PFSK-1 (cell line): ENCODE measurements at regions not wholly inside any gene's neighbourhood (a gene's known extent, or its start where the extent isn't known, plus 50 kb on each side); places are given as distances from the start of the nearest gene placed in this dataset.

Source experiments
- FOXP2 ChIP-seq: optimal IDR thresholded peaks from 2 replicates; pipeline ENCODE3; 2011; ENCODE audit warnings: borderline replicate concordance, control low read depth, inconsistent platforms; ENCODE audit not compliant: insufficient read depth; ENCODE audit errors: extremely low read length, extremely low read depth
- POLR2AphosphoS5 ChIP-seq: IDR thresholded peaks from 2 replicates; pipeline ENCODE4 v1.6.1; 2012; ENCODE audit warnings: low read depth, mild to moderate bottlenecking, control low read depth, low read length, moderate library complexity
- REST ChIP-seq, 2 experiments: IDR thresholded peaks; 2 replicates each; pipeline versions ENCODE4 v1.6.1 to v1.8.0; 2011 to 2012; ENCODE audit warnings: low read depth in 2 of 2, low read length in 2 of 2, control low read depth in 1 of 2, inconsistent platforms in 1 of 2, mild to moderate bottlenecking in 1 of 2, moderate library complexity in 1 of 2; ENCODE audit not compliant: insufficient read depth in 1 of 2
- SIN3A ChIP-seq: IDR thresholded peaks from 2 replicates; pipeline ENCODE4 v1.6.1; 2012; ENCODE audit warnings: mild to moderate bottlenecking, low read length, moderate library complexity, borderline replicate concordance; ENCODE audit not compliant: insufficient read depth
- TAF1 ChIP-seq: IDR thresholded peaks from 2 replicates; pipeline ENCODE4 v1.6.1; 2012; ENCODE audit warnings: low read length, control low read depth, borderline replicate concordance; ENCODE audit not compliant: insufficient read depth

- no peak for TF ChIP-seq SIN3A
- TF ChIP-seq TAF1, result no peak
- no peak for TF ChIP-seq REST (IDR thresholded peaks at IDR 0.05; ENCODE audit: insufficient read depth in 1 of 2, low read depth in 2 of 2, low read length in 2 of 2)
- no peak for TF ChIP-seq FOXP2
- no peak for TF ChIP-seq POLR2AphosphoS5
These were observed 100.0 kb upstream of the AJAP1 start for GRCh38 chr1:4554271-4554865.

- TF ChIP-seq REST (IDR thresholded peaks at IDR 0.05; ENCODE audit: insufficient read depth in 1 of 2, low read depth in 2 of 2, low read length in 2 of 2) (no peak), POLR2AphosphoS5 (no peak), TAF1 (no peak), FOXP2 (no peak), SIN3A (no peak)
These were observed 96.5 kb upstream of the AJAP1 start for GRCh38 chr1:4557949-4558348.

GRCh38 chr1:4561205-4561604, 93.2 kb upstream of the AJAP1 start:
- TF ChIP-seq FOXP2, result no peak
- no peak for TF ChIP-seq TAF1
- TF ChIP-seq REST (IDR thresholded peaks at IDR 0.05; ENCODE audit: insufficient read depth in 1 of 2, low read depth in 2 of 2, low read length in 2 of 2), result no peak
- no peak for TF ChIP-seq POLR2AphosphoS5
- TF ChIP-seq SIN3A, result no peak

GRCh38 chr1:4562321-4562720, 92.1 kb upstream of the AJAP1 start:
- no peak for TF ChIP-seq POLR2AphosphoS5
- TF ChIP-seq FOXP2, result no peak

- TF ChIP-seq POLR2AphosphoS5, result no peak
- no peak for TF ChIP-seq TAF1
- TF ChIP-seq FOXP2, result no peak
- TF ChIP-seq REST (IDR thresholded peaks at IDR 0.05; ENCODE audit: insufficient read depth in 1 of 2, low read depth in 2 of 2, low read length in 2 of 2), result no peak
These were observed 90.8 kb upstream of the AJAP1 start for GRCh38 chr1:4563586-4563985.
